GM12878 (cell line): ENCODE measurements at regions not wholly inside any gene's neighbourhood (a gene's known extent, or its start where the extent isn't known, plus 50 kb on each side); places are given as distances from the start of the nearest gene placed in this dataset.
"Not testable (repeated sequence)": the region's sequence is repeated elsewhere in the genome, so short reads cannot be mapped to it uniquely, and the experiment has no call there.

Experiments used
- ATAC-seq: fragments of 200-7000 bp; cut with Tn5 transposase; 3 replicates; pipeline ENCODE4 v1.9.1; 2020; ENCODE audit warnings: mild to moderate bottlenecking, moderate library complexity
- BruUV-seq: library from RNA; stranded (reverse); fragments of 400-500 nt; replicated peaks from 2 replicates; lab custom pipeline; 2021; lab: Mats Ljungman, UMichigan
- CTCF ChIA-PET: fragments of 300-600 bp; sonication (Branson Sonifier 250); formaldehyde crosslinking; extraction: SDS; loops from one replicate; lab custom pipeline; 2021; ENCODE audit warnings: inconsistent platforms; lab: Yijun Ruan, JAX
- POLR2A ChIA-PET: fragments of 350-600 bp; formaldehyde crosslinking; extraction: SDS; loops from one replicate; lab custom pipeline; 2021; ENCODE audit warnings: inconsistent platforms; lab: Charles Lee
- RAD21 ChIA-PET: fragments of 300-600 bp; sonication (Branson Sonifier 250); formaldehyde crosslinking; loops from one replicate; lab custom pipeline; 2023; ENCODE audit warnings: antibody characterized with exemption; ENCODE audit not compliant: unreplicated experiment; lab: Charles Lee
- SMC1A ChIA-PET: fragments of 300-600 bp; sonication (Branson Sonifier 250); formaldehyde crosslinking; loops from one replicate; lab custom pipeline; 2023; ENCODE audit not compliant: unreplicated experiment, uncharacterized antibody; lab: Charles Lee
- DNase-seq: peaks from one replicate; pipeline ENCODE4 v3.0.0-alpha.2; 2011; ENCODE audit warnings: low read depth, low spot score
- FAIRE-seq: peaks from 3 replicates; lab custom pipeline; 2011; peaks lifted over from hg19 to GRCh38; lab: Jason Lieb, UNC
- H2AFZ ChIP-seq: 2 replicates; pipeline ENCODE4 v1.6.0; 2011; ENCODE audit warnings: low read depth, low read length, control low read depth; ENCODE audit not compliant: control insufficient read depth
- H3K27ac ChIP-seq: 2 replicates; pipeline ENCODE4 v1.5.1; 2011; ENCODE audit warnings: control low read depth; ENCODE audit not compliant: control insufficient read depth, insufficient read depth
- H3K27me3 ChIP-seq, 2 experiments: replicated peaks in 1 of 2; 2 replicates each; pipeline versions ENCODE4 v1.6.0 to v1.6.1; 2011; ENCODE audit warnings: low read length in 1 of 2; ENCODE audit not compliant: control insufficient read depth in 2 of 2, insufficient read depth in 2 of 2
- H3K36me3 ChIP-seq, 2 experiments: 2 replicates each; pipeline ENCODE4 v1.5.1; 2011; ENCODE audit warnings: low read length in 1 of 2; ENCODE audit not compliant: control insufficient read depth in 2 of 2, insufficient read depth in 2 of 2
- H3K4me1 ChIP-seq: 2 replicates; pipeline ENCODE4 v1.6.1; 2011; ENCODE audit warnings: mild to moderate bottlenecking, low read length, moderate library complexity, mixed read lengths; ENCODE audit not compliant: control insufficient read depth, insufficient read depth
- H3K4me2 ChIP-seq: 2 replicates; pipeline ENCODE4 v1.6.0; 2011; ENCODE audit warnings: control low read depth; ENCODE audit not compliant: control insufficient read depth, insufficient read depth
- H3K4me3 ChIP-seq: fragments of 200-600 bp; sonication (generic); 2 replicates; pipeline ENCODE4 v1.5.1; 2016
- H3K79me2 ChIP-seq: 2 replicates; pipeline ENCODE4 v1.6.0; 2011; ENCODE audit warnings: low read length; ENCODE audit not compliant: control insufficient read depth, insufficient read depth
- H3K9ac ChIP-seq: 2 replicates; pipeline ENCODE4 v1.8.0; 2011; ENCODE audit warnings: low read length, control low read depth, mixed read lengths; ENCODE audit not compliant: control insufficient read depth, insufficient read depth
- H3K9me3 ChIP-seq: replicated peaks from 3 replicates; pipeline ENCODE4 v1.5.1; 2011; ENCODE audit warnings: mild to moderate bottlenecking, low read length; ENCODE audit not compliant: control insufficient read depth, insufficient read depth
- H4K20me1 ChIP-seq: 2 replicates; pipeline ENCODE4 v1.6.0; 2011; ENCODE audit not compliant: control insufficient read depth, insufficient read depth
- POU2F2 ChIP-seq: IDR thresholded peaks from 3 replicates; pipeline ENCODE4 v1.6.1; 2011; ENCODE audit warnings: low read depth, mild to moderate bottlenecking, low read length, borderline replicate concordance
- SKIL ChIP-seq: fragments of 450-650 bp; IDR thresholded peaks from 2 replicates; pipeline ENCODE4 v1.6.1; 2017; ENCODE audit warnings: mild to moderate bottlenecking, low read depth, inconsistent platforms; ENCODE audit not compliant: poor library complexity, severe bottlenecking
- WGBS: methylation state at CpG from one replicate; pipeline ENCODE4 v1.1.6; 2016; ENCODE audit warnings: low lambda C conversion rate; ENCODE audit not compliant: insufficient replicate concordance, insufficient coverage; ENCODE audit errors: missing lambda C conversion rate; 5-methylcytosine and 5-hydroxymethylcytosine counted together
- in situ Hi-C: fragments of 300-500 bp; cut with MboI; formaldehyde crosslinking; loops from 9 replicates; pipeline ENCODE4 v1.14.3; 2018; ENCODE audit warnings: mixed read lengths
- intact Hi-C: fragments of 100-400 bp; cut with micrococcal nuclease; formaldehyde crosslinking; loops from one replicate; pipeline ENCODE4 v1.14.2; 2022; ENCODE audit not compliant: unreplicated experiment

- SMC1A ChIA-PET: interaction anchor here (1.1 kb wide), 1 partner anchor 91 kb away, joined by 4 read pairs; no protein-coding TSS in a partner anchor
- intact Hi-C loops: loop anchor here (10.0 kb wide), 1 partner anchor 101 kb away; no protein-coding TSS in a partner anchor
- CTCF ChIA-PET, H3K36me3 ChIP-seq, H3K9ac ChIP-seq, H3K4me1 ChIP-seq, H3K79me2 ChIP-seq, ATAC-seq, H3K4me2 ChIP-seq, BruUV-seq, H4K20me1 ChIP-seq, H2AFZ ChIP-seq, H3K27ac ChIP-seq, RAD21 ChIA-PET, POLR2A ChIA-PET, FAIRE-seq, H3K27me3 ChIP-seq, H3K9me3 ChIP-seq, DNase-seq, in situ Hi-C loops, H3K4me3 ChIP-seq: not testable (repeated sequence)
- 78% methylated on average over 3 of the region's 4 CpGs for WGBS
Observed at GRCh38 chrX:42833550-42833940, 55.6 kb upstream of the PPP1R2C start.

- no peaks in the 10 kb centered on the region; the same call in 2 of the 3 replicates for H3K9me3 ChIP-seq
- no peaks in the 10 kb centered on the region for H4K20me1 ChIP-seq
- ATAC-seq (peak; percentile 74), DNase-seq (no peak), FAIRE-seq (no peak)
- no peaks in the 10 kb centered on the region for H3K4me1 ChIP-seq
- in situ Hi-C loops: no loop called here
- SMC1A ChIA-PET: interaction anchor here (0.8 to 1.8 kb wide), 8 partner anchors 10 to 167 kb away, joined by 3 to 6 read pairs (median 4); no protein-coding TSS in a partner anchor
- H3K36me3 ChIP-seq: no peaks in the 10 kb centered on the region
- 0 out of 2 replicates have a peak overlapping the region, but pooled peaks have one; percentile 33 for H3K4me2 ChIP-seq
- H3K27me3 ChIP-seq: no peaks in the 10 kb centered on the region
- no peak overlapping the region for H3K9ac ChIP-seq
- no peaks in the 10 kb centered on the region for H3K79me2 ChIP-seq
- H3K27ac ChIP-seq: no peak overlapping the region
- peak overlapping the region; percentile 55; the same call in 1 of the 2 replicates for H2AFZ ChIP-seq
- TF ChIP-seq SKIL: no peak
- TF ChIP-seq POU2F2: 0 out of 3 replicates have a peak, but pooled peaks have one; percentile 30
- 1% methylated on average over 4 of the region's 4 CpGs for WGBS
- intact Hi-C loops: loop anchor here (10.0 kb wide), 1 partner anchor 98 kb away; no protein-coding TSS in a partner anchor
- RAD21 ChIA-PET: interaction anchor here (1.3 to 2.4 kb wide), 2 partner anchors 33 to 166 kb away, joined by 4 to 7 read pairs; no protein-coding TSS in a partner anchor
- BruUV-seq: no TSS peak
- H3K4me3 ChIP-seq: no peak overlapping the region
- POLR2A ChIA-PET: no interaction called here
- CTCF ChIA-PET: interaction anchor here (0.6 to 0.9 kb wide), 2 partner anchors 10 to 347 kb away, joined by 3 read pairs; no protein-coding TSS in a partner anchor
Observed at GRCh38 chrX:42837101-42837726, 59.3 kb upstream of the PPP1R2C start.
